HG03520 (cell line): ENCODE measurements at regions not wholly inside any gene's neighbourhood (a gene's known extent, or its start where the extent isn't known, plus 50 kb on each side); places are given as distances from the start of the nearest gene placed in this dataset.

ENCODE experiments used
- ATAC-seq: cut with Tn5 transposase; IDR thresholded peaks from one replicate; pipeline ENCODE4 v1.9.1; 2021; ENCODE audit warnings: mild to moderate bottlenecking, moderate library complexity; ENCODE audit not compliant: unreplicated experiment

GRCh38 chr2:118527571-118527970 lies 319.9 kb downstream of the EN1 start:
- no peak for ATAC-seq

- no peak for ATAC-seq
Measured at GRCh38 chr2:118525346-118525745, 322.1 kb downstream of the EN1 start.

- no peak for ATAC-seq
Measured at GRCh38 chr2:118524911-118525310, 322.5 kb downstream of the EN1 start.

- ATAC-seq, result no peak
Measured at GRCh38 chr2:118523761-118524160, 323.7 kb downstream of the EN1 start.

DNA sequence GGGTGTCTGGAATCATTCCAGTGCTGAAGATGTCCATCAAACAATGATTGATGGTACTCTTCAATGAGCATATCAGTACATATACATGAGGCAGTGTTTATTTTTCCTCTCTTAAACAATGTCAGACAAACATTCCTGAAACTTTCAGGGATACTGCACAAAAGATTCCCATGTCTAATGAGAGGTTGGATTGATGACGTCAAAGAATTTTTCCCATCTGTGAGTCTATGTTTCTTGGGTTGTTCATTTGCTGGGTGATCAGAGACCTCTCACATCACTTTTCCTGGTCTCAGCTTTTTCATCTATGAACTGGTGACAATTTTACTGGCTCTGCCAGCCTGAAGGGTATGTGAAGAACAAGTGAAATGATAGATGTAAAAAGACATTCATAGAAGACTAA lies 325.5 kb downstream of the EN1 start:
- no peak for ATAC-seq

- no peak for ATAC-seq
Measured at GRCh38 chr2:118521272-118521671, 326.2 kb downstream of the EN1 start.

DNA sequence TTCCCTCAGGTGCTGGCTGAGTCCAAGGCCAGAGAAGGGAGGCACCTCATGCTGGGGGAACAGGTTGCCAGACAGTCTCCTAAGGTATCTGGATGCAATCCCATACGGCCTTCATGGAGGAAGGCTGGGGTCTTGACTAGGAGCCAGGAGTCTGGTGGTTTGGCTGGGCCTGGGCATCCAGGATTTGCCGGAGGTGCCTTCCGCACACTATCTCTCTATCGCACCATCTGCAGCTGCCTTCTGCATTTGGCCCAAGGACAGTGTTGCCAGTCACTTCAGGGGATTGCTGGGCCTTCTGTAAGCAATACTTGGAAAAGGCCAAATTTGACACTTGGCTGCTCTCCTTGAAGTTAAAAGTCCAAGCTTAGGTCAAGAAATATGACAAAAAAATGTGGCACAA lies 327.2 kb downstream of the EN1 start:
- ATAC-seq, result no peak

DNA sequence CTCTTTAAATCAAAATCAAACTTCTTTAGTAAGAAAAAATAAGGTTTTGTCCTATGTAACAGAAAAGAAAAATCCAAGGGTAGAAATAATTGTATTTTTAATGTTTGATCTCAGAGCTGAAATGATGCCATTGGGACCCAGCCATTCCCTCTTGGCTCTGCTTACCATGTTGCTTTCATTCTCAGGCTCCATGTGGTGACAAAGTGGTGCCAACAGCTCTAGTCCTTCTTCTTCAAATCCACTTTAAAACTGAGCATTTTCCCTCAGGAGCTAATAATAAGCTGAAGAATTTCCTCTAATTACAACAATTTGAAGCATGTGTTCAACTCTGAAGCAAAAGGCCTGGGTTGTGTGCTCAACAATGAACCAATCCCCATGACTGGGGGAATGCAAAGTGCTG lies 327.9 kb downstream of the EN1 start:
- ATAC-seq, result no peak

DNA sequence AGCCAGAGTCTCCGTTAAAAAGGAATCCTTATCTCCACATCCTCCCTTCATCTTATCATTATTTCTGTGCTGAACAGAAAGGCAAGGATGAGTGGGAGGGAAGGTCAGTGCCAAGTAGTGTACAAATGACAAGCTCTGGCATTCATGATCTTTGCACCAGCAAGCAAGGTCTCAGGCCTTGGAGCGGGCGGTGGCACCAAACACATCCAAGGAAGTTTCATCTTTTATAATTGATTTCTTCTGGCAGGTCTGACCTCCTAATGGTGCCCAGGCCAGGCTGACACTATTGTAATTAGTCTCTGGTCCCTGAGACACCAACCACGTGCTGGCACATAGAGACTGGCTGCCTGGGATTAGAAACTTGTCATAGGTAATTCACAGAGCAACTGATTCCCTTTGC lies 336.6 kb downstream of the EN1 start:
- ATAC-seq, result no peak

- ATAC-seq, result no peak
Measured at GRCh38 chr2:118509319-118510004, 338.0 kb downstream of the EN1 start.

DNA sequence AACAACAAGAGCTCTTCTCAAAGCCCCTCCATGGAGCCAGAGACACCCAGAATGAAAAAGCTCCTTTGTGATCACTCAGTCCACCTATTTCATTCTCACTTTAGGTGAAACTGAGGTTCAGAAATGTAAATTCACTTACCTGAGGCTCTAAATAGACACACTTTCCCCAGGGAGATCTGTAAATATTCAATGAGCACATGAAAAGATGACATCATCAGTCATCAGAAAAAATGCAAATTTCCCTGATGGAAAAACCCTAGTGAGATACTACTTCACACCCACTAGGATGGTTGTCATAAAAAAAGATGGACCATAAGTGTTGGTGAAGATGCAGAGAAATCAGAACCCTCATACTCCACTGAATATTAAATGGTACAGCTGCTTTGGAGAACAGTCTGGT lies 339.2 kb downstream of the EN1 start:
- no peak for ATAC-seq

GRCh38 chr2:118505436-118505835 lies 342.0 kb downstream of the EN1 start:
- ATAC-seq, result no peak

DNA sequence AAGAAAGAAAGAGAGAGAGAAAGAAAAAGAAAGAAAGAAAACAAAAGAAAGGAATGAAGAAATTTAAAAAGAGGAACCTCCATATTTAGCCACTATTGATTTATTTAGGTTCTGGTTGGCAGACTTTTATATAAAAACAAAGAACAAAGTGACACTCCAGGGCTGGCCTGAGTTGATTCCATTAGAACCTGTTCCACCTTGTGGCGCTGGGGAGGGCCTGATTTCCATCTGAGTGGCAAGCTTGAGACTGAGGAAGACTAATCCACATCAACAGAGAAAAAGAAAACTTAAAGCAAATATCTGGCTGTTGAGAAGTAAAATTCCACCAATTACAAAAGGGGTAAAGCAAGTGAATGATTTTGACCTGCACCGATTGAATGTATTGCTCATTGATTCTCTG lies 345.3 kb downstream of the EN1 start:
- ATAC-seq, result no peak

DNA sequence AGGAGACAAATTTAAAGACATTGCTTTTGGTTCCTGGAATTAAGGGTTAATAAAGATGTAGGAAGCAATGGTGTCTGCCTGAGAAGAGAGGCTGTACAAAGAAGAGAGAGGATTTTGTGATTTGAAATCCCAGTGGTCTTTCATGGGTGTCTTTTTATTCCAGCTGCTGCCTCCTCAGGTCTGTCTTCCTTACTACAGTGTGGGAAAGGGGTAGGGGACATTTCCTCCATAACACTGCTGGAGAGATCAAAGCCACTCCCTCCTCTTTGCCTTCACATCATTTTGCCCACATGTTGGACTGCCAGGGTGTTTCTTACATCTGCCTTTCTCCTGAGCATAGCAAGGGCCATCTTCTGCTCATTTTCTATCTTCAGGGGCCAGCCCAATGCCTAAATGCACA lies 348.5 kb downstream of the EN1 start:
- no peak for ATAC-seq

DNA sequence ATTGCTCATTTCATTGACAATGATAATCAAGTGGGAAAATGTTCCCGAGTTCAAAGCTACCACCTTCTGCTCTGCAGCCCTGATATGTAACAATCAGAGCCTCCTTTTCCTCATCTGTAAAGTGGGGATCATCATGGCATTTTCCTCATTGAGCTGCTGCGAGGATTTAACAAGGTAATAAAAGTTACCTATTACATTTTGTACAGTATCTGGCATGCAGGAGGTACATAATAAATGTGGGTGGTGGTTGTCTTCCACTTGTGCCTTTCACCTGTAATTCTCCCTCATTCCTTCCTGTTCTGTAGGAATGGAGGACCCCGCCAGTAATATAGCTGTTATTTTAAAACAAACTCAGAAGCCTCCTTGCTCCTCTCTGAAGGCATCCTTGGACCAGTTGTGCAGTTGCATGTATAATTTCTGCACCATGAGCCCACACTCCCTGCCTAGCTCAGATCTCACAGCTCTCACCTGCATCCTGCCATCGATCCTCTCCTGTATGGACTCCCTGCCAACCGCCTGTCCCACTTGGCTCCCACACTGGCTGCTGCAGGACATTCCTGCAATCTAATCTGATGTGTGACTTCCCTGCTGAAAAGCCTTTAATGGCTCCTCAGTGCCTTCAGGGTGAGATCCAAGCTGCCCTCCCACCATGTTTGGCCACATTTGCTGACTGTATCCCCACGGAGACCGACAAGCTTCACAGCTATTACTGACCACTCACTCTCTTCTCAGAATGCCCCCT lies 350.4 kb downstream of the EN1 start:
- ATAC-seq, result no peak

- ATAC-seq, result no peak
Measured at GRCh38 chr2:118496467-118496866, 351.0 kb downstream of the EN1 start.

DNA sequence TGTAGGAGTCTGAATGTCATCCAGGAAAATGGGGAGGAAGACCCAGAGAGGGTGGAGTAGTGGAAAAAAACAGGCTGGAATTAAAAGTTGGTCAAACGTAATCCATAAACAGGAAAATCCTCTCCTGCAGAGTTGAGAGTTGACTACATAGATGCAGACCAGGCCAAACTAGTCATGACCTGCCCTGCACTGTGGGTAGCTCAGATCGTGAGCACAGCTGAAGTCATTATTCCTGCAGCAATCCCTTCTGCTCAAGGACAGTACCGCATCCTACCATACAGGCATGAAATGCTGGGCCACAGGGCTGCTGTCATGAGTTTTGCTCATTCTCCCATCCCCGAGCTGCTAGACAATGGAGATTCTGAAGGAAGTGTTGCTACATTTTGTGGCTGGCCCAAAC lies 352.2 kb downstream of the EN1 start:
- no peak for ATAC-seq

GRCh38 chr2:118493213-118493612 lies 354.2 kb downstream of the EN1 start:
- no peak for ATAC-seq

- ATAC-seq, result no peak
Measured at GRCh38 chr2:118492335-118492734, 355.1 kb downstream of the EN1 start.

GRCh38 chr2:118490330-118490729 lies 357.1 kb downstream of the EN1 start:
- no peak for ATAC-seq

GRCh38 chr2:118489712-118490299 lies 357.6 kb downstream of the EN1 start:
- no peak for ATAC-seq

- ATAC-seq, result no peak
Measured at GRCh38 chr2:118481299-118481698, 366.1 kb downstream of the EN1 start.
